T follicular helper cell (primary cell): ENCODE measurements at regions not wholly inside any gene's neighbourhood (a gene's known extent, or its start where the extent isn't known, plus 50 kb on each side); places are given as distances from the start of the nearest gene placed in this dataset.
"Not testable (repeated sequence)": the region's sequence is repeated elsewhere in the genome, so short reads cannot be mapped to it uniquely, and the experiment has no call there.

Source experiments
- DNase-seq: peaks from one replicate; pipeline ENCODE4 v3.0.0-alpha.2; 2020; ENCODE audit warnings: low read depth

DNA sequence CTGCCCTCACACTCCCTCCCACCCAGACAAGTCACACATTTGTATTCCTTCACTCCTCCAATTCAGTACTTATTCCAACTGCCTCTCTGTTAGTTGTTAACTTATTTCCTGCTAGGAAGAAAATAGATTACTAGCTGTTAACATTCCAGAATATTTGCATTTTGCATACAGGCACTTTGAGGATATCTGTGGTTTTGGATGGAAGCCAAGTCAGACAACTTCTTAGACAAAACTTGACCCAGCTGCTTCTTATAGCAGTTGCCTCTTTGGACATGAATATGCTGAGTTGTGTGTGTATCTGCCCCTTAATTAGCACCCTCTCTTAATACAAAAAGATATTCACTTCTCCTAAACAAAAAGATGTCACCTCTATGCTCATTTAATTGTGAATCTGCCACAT, 1280.6 kb upstream of the ACO1 start:
- DNase-seq: no peak

GRCh38 chr9:31104249-31104648, 1280.2 kb upstream of the ACO1 start:
- no peak for DNase-seq

- DNase-seq: no peak
These were observed 1272.0 kb upstream of the ACO1 start for GRCh38 chr9:31112491-31112890.

- no peak for DNase-seq
These were observed 1270.1 kb upstream of the ACO1 start for GRCh38 chr9:31114346-31114745.

DNA sequence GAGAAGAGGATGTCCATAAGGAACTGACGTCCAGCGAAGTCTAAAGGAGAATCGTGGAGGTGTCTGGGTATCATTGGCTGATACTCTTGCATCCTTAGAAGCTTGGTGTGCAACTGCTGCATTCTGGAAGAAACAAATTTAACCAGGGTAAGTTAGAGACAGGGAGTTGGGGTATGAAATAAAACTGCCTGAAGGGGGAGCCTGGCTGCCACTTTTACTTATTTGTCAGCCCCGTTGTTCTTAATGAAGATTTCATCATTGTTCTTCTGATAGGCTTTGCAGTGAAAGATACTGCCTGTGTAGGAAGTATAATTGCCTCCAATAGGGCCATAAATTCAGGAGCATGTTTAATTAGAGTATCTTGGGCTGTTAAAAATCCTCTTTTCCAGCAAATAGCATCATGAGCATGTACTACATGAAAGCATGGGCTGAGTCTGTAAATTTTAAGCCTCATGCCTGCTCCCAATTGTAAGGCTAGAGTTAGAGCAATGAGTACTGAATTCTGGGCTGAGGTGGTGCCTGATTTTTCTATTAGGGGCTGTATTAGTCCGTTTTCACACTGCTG, 1264.5 kb upstream of the ACO1 start:
- DNase-seq: peak; percentile 15

DNA sequence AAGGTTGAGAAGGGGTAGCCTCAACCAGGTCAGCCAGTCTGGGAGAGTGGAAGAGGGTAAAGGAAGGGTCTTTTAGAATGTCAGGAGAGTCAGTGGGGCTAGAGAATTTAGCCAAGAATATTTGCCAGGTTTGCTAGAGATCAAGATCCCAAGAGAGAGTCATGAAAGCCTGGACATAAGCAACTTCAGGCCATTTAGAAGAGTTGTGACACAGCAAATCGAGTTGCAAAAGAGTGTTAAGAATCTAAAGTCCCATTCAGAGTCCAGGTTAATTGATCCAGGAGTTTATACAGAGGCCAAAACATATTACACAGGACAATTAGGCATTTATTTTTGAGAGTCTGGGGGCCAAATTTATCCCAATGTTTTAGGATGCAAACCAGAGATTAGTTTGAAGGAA, 1260.1 kb upstream of the ACO1 start:
- DNase-seq: no peak

GRCh38 chr9:31135567-31135966, 1248.9 kb upstream of the ACO1 start:
- no peak for DNase-seq

DNA sequence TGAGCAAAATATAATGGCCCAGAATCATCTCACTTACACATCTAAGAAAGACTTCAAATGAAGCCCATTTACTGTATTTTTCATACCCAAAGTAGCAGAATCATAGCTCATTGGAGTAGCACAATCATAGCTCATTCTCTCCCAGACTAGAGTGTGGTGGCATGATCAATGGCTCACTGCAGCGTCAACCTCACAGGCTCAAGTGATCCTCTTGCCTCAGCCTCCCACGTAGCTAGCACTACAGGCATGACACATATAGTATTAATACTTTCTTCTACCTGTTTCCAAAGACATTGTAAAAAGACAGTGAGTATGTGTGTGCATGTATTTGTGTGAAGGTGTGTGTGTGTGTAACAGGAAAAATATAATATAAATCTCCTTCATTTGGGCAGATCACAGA, 1247.9 kb upstream of the ACO1 start:
- DNase-seq: no peak

DNA sequence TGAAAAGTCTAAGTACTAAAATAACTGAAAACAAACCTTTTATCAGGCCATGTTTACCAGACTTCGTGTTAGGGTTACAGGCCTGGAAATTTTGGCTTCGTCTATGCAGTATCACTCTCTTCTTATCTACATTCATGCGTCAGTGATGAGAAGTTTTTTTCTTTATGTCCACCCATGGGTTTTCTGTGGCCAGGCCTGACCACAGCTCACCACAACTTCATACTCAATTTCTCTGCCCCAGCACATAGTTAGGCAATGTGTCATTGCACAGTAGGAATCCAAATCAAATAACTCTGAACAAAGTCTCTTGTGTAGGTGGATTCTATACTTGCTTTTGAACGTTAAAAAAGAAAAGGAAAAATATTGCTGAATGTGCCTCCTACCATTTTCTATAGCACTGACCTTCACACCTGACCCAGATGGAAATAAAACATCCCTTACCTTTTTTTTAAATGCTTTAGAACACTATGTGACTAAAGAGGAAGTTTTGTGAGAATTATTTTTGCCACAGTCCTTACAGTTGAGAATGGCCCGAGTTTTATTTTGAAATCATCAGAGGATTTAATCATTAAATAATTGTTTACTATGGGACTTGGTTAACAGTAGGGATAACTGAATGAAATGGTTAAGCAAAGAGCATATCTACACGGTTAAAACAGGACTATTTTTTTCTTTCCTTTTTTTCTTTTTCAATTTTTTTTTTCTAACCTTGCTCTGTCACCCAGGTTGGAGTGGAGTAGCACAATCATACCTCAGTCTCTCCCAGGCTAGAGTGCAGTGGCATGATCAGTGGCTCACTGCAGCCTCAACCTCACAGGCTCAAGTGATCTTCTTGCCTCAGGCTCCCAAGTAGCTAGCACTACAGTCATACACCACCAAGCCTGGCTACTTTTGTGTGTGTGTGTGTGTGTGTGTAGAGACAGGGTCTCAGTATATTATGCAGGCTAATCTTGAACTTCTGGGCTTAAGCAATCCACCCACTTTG, 1247.0 kb upstream of the ACO1 start:
- no peak for DNase-seq

DNA sequence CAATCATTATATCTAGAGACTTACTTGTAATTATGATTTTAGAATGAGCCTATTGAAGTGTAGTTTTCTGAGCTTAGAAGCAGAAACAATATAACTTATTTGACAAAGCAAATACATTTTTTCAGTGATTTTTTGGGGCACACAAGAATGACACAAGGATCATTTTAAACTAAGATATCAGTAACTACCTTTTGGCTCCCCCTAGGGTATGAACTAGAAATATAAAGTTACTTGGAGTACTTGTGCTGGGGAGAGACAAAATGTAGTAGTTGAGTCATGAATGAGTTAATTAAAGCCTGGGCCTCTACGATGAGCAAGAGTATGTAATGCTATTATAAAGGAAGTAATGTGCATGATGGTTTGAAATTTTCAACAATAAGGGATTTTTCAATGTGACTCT, 1244.1 kb upstream of the ACO1 start:
- DNase-seq: no peak

DNA sequence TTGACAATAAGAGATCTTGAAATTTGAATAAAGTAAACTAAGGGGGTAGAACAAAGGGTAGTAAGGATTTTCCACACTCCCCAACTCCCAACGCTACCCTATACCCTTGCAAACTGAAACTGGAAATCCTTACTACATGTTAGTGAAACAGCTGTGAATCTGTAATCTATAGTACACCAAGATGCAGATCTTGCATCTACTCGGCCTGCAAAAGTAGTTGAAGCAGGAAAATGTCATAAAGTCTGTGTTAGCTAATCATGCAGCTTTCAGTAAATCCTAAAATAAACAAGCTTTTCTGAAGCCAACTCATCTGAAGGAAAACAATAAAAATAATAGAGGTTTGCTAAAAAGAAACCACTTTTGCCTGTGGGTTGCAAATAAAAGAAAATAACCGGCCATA, 1242.0 kb upstream of the ACO1 start:
- DNase-seq: no peak

- no peak for DNase-seq
These were observed 1239.8 kb upstream of the ACO1 start for GRCh38 chr9:31144614-31145013.

- DNase-seq: no peak
These were observed 1237.8 kb upstream of the ACO1 start for GRCh38 chr9:31146485-31147166.

DNA sequence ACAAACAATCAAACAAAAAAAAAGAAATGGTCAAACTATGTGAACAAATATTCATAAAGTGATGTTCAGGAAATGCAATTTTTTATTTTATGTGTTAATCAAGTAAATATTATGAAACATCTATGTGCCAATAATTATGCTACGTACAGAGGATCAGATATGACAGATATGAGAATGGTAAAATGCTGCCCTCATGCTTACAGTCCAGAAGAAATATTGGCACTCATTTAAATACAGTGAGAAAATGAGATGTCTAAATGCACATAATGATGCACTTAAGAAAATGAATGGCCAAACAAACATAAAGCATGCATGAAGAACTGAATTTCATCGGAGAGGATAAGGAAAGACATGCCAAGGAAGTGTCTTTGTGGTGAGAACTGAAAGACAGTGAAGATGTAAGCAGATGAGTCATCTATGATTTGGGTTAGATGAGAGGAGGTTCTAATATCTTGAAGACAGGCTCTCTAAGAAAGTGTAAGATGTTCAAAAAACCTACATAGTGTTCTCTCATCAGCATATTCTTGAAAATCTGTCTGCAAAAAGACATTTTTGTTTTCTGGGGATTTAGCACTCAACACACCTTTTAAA, 1231.1 kb upstream of the ACO1 start:
- DNase-seq: no peak

DNA sequence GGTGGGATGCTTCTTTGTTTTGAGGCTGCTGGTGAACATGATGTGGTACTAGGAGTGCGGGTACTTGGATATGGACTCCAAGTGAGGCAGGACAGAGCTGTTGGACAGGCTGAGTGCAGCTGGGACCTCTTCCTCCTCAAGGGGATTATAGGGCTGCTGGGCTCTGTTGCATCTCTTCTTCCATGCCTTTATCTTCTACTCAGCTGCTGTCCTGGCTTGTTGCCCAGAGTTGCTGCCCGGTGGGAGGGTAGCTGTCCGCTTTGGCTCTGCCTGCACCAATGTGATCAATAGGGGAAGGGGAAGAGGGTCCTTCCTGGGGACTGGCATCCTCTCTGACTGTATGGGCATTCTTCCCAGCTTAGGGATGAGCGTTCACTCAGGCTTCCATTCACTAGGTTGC, 1217.9 kb upstream of the ACO1 start:
- DNase-seq: no peak

GRCh38 chr9:31168161-31168560, 1216.3 kb upstream of the ACO1 start:
- no peak for DNase-seq

- DNase-seq: no peak
These were observed 1209.8 kb upstream of the ACO1 start for GRCh38 chr9:31174681-31175080.

DNA sequence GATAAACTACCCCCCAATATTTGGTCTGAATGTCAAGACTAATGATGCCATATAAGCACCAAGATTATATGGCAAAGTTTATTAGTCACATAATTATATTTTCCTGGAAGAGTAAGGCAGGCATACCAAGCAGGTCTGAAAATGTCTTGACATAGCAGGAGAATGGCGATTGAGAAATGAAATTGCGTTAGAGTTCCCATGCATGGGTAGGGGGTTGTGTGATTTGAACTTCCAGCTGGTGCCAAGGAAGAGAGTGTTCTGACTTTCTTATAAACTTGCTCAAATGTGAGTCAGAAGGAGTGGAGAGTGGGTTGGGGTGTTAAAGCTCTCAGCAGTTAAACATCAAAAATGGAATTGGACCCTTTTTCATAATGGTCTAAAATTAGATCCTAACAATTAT, 1200.6 kb upstream of the ACO1 start:
- DNase-seq: no peak

DNA sequence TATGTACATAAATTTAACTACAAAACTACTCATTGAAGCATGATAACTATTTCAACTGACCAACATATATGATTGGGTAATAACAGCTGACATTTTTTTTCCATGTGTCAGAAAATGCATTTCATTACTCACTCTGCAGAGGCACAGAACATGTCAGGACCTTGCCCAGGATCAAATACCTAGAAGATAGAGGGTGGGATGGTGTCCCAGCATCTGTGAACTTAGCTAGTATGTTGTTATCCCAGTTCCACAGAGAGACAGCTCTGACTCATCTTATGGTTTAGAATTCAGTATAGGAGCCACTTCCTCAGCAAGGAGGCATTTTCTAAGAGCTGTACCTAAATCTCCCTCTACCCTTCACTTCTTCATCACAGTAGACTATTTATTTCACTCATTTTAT, 1198.6 kb upstream of the ACO1 start:
- DNase-seq: no peak

DNA sequence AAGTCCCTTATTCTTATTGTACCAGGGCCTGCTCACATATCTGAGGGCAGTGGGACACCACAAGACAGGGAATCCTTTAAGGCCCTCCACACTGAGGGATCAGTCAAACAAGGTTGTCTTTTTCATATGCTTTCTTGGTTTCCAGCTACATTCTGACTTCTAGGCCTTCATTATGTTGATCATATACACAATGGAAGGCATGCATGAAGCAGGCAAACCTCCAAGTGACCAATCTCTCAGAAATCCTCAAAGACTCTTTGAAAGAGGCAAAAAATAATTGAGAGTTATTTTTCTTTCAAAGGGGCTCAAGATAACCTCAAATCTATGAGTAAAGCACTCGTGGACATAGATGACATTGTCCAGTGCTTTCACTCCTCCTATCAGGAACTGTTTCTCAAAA, 1195.9 kb upstream of the ACO1 start:
- no peak for DNase-seq

GRCh38 chr9:31210978-31211570, 1173.4 kb upstream of the ACO1 start:
- no peak for DNase-seq

GRCh38 chr9:31229976-31230375, 1154.5 kb upstream of the ACO1 start:
- not testable (repeated sequence) for DNase-seq
